GM23338 (cell line): ENCODE measurements at regions not wholly inside any gene's neighbourhood (a gene's known extent, or its start where the extent isn't known, plus 50 kb on each side); places are given as distances from the start of the nearest gene placed in this dataset.

Source experiments
- ATAC-seq: fragments of 200-7000 bp; cut with Tn5 transposase; 3 replicates; pipeline ENCODE4 v1.9.1; 2020
- DNase-seq: peaks from one replicate; pipeline ENCODE4 v3.0.0-alpha.2; 2015; ENCODE audit warnings: low spot score
- H2AFZ ChIP-seq: fragments of 200-600 bp; sonication (generic); 2 replicates; pipeline ENCODE4 v1.8.0; 2016; ENCODE audit warnings: antibody characterized with exemption, mild to moderate bottlenecking, moderate library complexity
- H3F3A ChIP-seq: fragments of 200-600 bp; sonication (generic); replicated peaks from 2 replicates; pipeline ENCODE4 v1.8.0; 2017; ENCODE audit warnings: antibody characterized with exemption, mixed run types, low read depth
- H3K27ac ChIP-seq: fragments of 200-600 bp; sonication (generic); 2 replicates; pipeline ENCODE4 v1.6.1; 2016; ENCODE audit warnings: low read depth
- H3K27me3 ChIP-seq: fragments of 200-600 bp; sonication (generic); 2 replicates; pipeline ENCODE4 v1.8.0; 2016; ENCODE audit warnings: mild to moderate bottlenecking, mixed run types, moderate library complexity; ENCODE audit not compliant: insufficient read depth
- H3K36me3 ChIP-seq: fragments of 200-600 bp; sonication (generic); 2 replicates; pipeline ENCODE4 v1.8.0; 2016; ENCODE audit warnings: mild to moderate bottlenecking; ENCODE audit not compliant: insufficient read depth
- H3K4me1 ChIP-seq: fragments of 200-600 bp; sonication (generic); 2 replicates; pipeline ENCODE4 v1.8.0; 2016; ENCODE audit warnings: mild to moderate bottlenecking, moderate library complexity; ENCODE audit not compliant: insufficient read depth
- H3K4me2 ChIP-seq: fragments of 200-600 bp; sonication (generic); 2 replicates; pipeline ENCODE4 v1.7.1; 2017; ENCODE audit warnings: mixed run types
- H3K4me3 ChIP-seq: fragments of 200-600 bp; sonication (generic); 2 replicates; pipeline ENCODE4 v1.6.1; 2016; ENCODE audit warnings: mixed run types
- H3K79me2 ChIP-seq: fragments of 200-600 bp; sonication (generic); replicated peaks from 2 replicates; pipeline ENCODE4 v1.8.0; 2017; ENCODE audit warnings: mild to moderate bottlenecking; ENCODE audit not compliant: insufficient read depth
- H3K9me2 ChIP-seq: fragments of 200-600 bp; sonication (generic); 2 replicates; pipeline ENCODE4 v1.8.0; 2017; ENCODE audit not compliant: insufficient read depth
- H4K20me1 ChIP-seq: fragments of 200-600 bp; sonication (generic); replicated peaks from 2 replicates; pipeline ENCODE4 v1.8.0; 2017; ENCODE audit warnings: mild to moderate bottlenecking; ENCODE audit not compliant: insufficient read depth
- H3K27ac Mint-ChIP-seq: 2 replicates; pipeline ENCODE4 v1.8.0; 2020; ENCODE audit warnings: inconsistent platforms, mild to moderate bottlenecking, moderate library complexity, mixed read lengths
- H3K27me3 Mint-ChIP-seq: 3 replicates; pipeline ENCODE4 v1.8.0; 2022; ENCODE audit warnings: low read depth, mild to moderate bottlenecking, moderate library complexity, mixed read lengths, inconsistent platforms; ENCODE audit not compliant: insufficient read depth, poor library complexity
- H3K36me3 Mint-ChIP-seq: 3 replicates; pipeline ENCODE4 v1.8.0; 2021; ENCODE audit warnings: low read depth, mild to moderate bottlenecking, inconsistent platforms, moderate library complexity, mixed read lengths
- H3K4me1 Mint-ChIP-seq: 3 replicates; pipeline ENCODE4 v1.8.0; 2020; ENCODE audit warnings: mild to moderate bottlenecking, inconsistent platforms, mixed read lengths
- H3K4me3 Mint-ChIP-seq: 3 replicates; pipeline ENCODE4 v1.8.0; 2021; ENCODE audit warnings: moderate library complexity, mild to moderate bottlenecking, inconsistent platforms, mixed read lengths
- H3K9me3 Mint-ChIP-seq: 3 replicates; pipeline ENCODE4 v1.8.0; 2020; ENCODE audit warnings: moderate library complexity, mild to moderate bottlenecking, inconsistent platforms, mixed read lengths
- CREB1 ChIP-seq: fragments of 250-450 bp; sonication (Bioruptor Pico); IDR thresholded peaks from 2 replicates; pipeline ENCODE4 v1.5.0; 2020; ENCODE audit warnings: low read depth, mild to moderate bottlenecking, moderate library complexity
- EZH2 ChIP-seq: fragments of 200-600 bp; sonication (generic); IDR thresholded peaks from one replicate; pipeline ENCODE4 v1.8.0; 2017; ENCODE audit warnings: antibody characterized with exemption, mild to moderate bottlenecking, low read depth; ENCODE audit not compliant: unreplicated experiment
- EZH2phosphoT487 ChIP-seq: fragments of 200-600 bp; sonication (generic); IDR thresholded peaks from one replicate; pipeline ENCODE4 v1.8.1; 2018; ENCODE audit warnings: antibody characterized with exemption; ENCODE audit not compliant: unreplicated experiment
- JUNB ChIP-seq: IDR thresholded peaks from one replicate; pipeline ENCODE4 v1.6.1; 2016; ENCODE audit warnings: antibody characterized with exemption; ENCODE audit not compliant: unreplicated experiment
- NANOG ChIP-seq: IDR thresholded peaks from 2 replicates; pipeline ENCODE4 v1.6.1; 2016; ENCODE audit warnings: antibody characterized with exemption, borderline replicate concordance
- POLR2AphosphoS5 ChIP-seq: IDR thresholded peaks from 2 replicates; pipeline ENCODE4 v1.6.1; 2016; ENCODE audit warnings: antibody characterized with exemption, low read depth
- STAT1 ChIP-seq: IDR thresholded peaks from one replicate; pipeline ENCODE4 v1.6.1; 2016; ENCODE audit warnings: antibody characterized with exemption; ENCODE audit not compliant: unreplicated experiment
- ZNF114 ChIP-seq: fragments of 250-450 bp; sonication (Bioruptor Pico); IDR thresholded peaks from 2 replicates; pipeline ENCODE4 v1.5.0; 2020; ENCODE audit warnings: mild to moderate bottlenecking, moderate library complexity
- ZNF331 ChIP-seq: fragments of 250-450 bp; sonication (Bioruptor Pico); IDR thresholded peaks from 2 replicates; pipeline ENCODE4 v1.5.0; 2020; ENCODE audit warnings: low read depth, mild to moderate bottlenecking, moderate library complexity
- TF ChIP-seq, protein P1 (sequence below), 2 experiments: fragments of 200-600 bp in 1 of 2; sonication (generic) in 1 of 2; conservative IDR thresholded peaks; 2 replicates each; pipeline versions ENCODE4 v1.5.1 to v1.6.1; 2016 to 2017; ENCODE audit warnings: antibody characterized with exemption in 2 of 2, low read depth in 2 of 2, mild to moderate bottlenecking in 2 of 2, moderate library complexity in 1 of 2
- TF ChIP-seq, protein P2 (sequence below): IDR thresholded peaks from 2 replicates; pipeline ENCODE4 v1.6.1; 2016; ENCODE audit warnings: antibody characterized with exemption
- TF ChIP-seq, protein P3 (sequence below): fragments of 250-450 bp; sonication (Bioruptor Pico); IDR thresholded peaks from 2 replicates; pipeline ENCODE4 v1.5.0; 2020; ENCODE audit warnings: mild to moderate bottlenecking, moderate library complexity

DNA sequence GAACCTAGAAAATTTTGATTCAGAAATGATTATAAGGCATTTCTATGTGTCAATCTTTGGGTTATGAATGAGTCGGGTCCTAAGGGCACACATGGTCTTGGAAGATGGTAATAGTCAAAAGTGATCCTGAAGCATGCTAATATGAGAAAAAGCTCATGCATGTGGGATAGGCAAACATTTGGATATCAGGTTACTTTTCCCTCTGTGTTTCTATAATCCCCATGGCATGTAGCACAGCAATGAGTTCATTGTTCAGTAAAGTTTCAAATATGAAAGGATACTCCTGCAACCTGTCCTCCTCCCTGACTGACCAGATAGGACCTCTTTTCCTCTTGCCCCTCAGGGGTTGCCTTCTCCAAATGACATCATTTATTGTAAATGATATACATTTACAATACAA, 249.9 kb upstream of the MON1B start (continued):
- TF ChIP-seq, protein P1, sequence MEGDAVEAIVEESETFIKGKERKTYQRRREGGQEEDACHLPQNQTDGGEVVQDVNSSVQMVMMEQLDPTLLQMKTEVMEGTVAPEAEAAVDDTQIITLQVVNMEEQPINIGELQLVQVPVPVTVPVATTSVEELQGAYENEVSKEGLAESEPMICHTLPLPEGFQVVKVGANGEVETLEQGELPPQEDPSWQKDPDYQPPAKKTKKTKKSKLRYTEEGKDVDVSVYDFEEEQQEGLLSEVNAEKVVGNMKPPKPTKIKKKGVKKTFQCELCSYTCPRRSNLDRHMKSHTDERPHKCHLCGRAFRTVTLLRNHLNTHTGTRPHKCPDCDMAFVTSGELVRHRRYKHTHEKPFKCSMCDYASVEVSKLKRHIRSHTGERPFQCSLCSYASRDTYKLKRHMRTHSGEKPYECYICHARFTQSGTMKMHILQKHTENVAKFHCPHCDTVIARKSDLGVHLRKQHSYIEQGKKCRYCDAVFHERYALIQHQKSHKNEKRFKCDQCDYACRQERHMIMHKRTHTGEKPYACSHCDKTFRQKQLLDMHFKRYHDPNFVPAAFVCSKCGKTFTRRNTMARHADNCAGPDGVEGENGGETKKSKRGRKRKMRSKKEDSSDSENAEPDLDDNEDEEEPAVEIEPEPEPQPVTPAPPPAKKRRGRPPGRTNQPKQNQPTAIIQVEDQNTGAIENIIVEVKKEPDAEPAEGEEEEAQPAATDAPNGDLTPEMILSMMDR (conservative IDR thresholded peaks at IDR 0.05; ENCODE audit: low read depth in 2 of 2) = no peak
- no peak for TF ChIP-seq CREB1
- TF ChIP-seq POLR2AphosphoS5 = no peak
- TF ChIP-seq EZH2phosphoT487 = no peak
- TF ChIP-seq NANOG = no peak
- TF ChIP-seq JUNB = no peak

DNA sequence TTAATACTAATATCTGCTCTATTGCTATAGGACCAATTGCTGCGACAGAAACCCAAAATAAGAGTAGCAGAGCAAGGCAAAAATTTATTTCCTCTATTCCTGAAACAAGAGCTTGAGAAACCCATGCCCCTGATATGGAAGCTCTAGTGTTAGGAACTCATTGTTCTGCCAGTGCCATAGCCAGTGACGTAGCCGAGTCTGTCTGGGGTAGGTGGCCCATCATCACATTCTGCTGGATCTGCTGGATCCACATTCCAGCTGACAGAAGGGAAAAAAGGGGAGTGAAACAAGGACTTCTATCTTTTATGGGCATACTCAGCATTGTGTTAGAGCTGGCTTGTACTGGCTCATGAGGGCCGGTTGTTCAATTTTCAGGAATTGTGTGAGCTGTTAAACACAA, 248.9 kb upstream of the MON1B start:
- no peak overlapping the region for H3K27ac Mint-ChIP-seq
- H3F3A ChIP-seq = no peaks in the 10 kb centered on the region
- no peak overlapping the region for H3K4me2 ChIP-seq
- H3K4me3 ChIP-seq = no peak overlapping the region
- no peak overlapping the region for H3K27ac ChIP-seq
- H3K36me3 Mint-ChIP-seq = no peaks in the 10 kb centered on the region; the same call in 2 of the 3 replicates
- peaks cover 4% of the 10 kb centered on the region; the same call in 2 of the 3 replicates for H3K4me1 Mint-ChIP-seq
- H3K9me3 Mint-ChIP-seq = peaks cover 51% of the 10 kb centered on the region
- no peaks in the 10 kb centered on the region for H3K79me2 ChIP-seq
- H3K27me3 Mint-ChIP-seq = peaks cover 6% of the 10 kb centered on the region
- H3K4me1 ChIP-seq = no peaks in the 10 kb centered on the region
- no peaks in the 10 kb centered on the region for H3K36me3 ChIP-seq
- no peaks in the 10 kb centered on the region for H3K9me2 ChIP-seq
- no peaks in the 10 kb centered on the region for H4K20me1 ChIP-seq
- ATAC-seq (no peak), DNase-seq (no peak)
- no peaks in the 10 kb centered on the region for H3K27me3 ChIP-seq
- H3K4me3 Mint-ChIP-seq = no peak overlapping the region
- no peak overlapping the region for H2AFZ ChIP-seq
- TF ChIP-seq JUNB = no peak
- no peak for TF ChIP-seq POLR2AphosphoS5
- no peak for TF ChIP-seq STAT1
- TF ChIP-seq NANOG = no peak
- TF ChIP-seq EZH2phosphoT487 = no peak
- TF ChIP-seq, protein P1 (conservative IDR thresholded peaks at IDR 0.05; ENCODE audit: low read depth in 2 of 2) = no peak
- TF ChIP-seq, protein P2, sequence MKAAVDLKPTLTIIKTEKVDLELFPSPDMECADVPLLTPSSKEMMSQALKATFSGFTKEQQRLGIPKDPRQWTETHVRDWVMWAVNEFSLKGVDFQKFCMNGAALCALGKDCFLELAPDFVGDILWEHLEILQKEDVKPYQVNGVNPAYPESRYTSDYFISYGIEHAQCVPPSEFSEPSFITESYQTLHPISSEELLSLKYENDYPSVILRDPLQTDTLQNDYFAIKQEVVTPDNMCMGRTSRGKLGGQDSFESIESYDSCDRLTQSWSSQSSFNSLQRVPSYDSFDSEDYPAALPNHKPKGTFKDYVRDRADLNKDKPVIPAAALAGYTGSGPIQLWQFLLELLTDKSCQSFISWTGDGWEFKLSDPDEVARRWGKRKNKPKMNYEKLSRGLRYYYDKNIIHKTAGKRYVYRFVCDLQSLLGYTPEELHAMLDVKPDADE = no peak
- no peak for TF ChIP-seq ZNF331
- TF ChIP-seq ZNF114 (CRISPR knock-in tag) = no peak
- no peak for TF ChIP-seq EZH2
- no peak for TF ChIP-seq CREB1
- TF ChIP-seq, protein P3, sequence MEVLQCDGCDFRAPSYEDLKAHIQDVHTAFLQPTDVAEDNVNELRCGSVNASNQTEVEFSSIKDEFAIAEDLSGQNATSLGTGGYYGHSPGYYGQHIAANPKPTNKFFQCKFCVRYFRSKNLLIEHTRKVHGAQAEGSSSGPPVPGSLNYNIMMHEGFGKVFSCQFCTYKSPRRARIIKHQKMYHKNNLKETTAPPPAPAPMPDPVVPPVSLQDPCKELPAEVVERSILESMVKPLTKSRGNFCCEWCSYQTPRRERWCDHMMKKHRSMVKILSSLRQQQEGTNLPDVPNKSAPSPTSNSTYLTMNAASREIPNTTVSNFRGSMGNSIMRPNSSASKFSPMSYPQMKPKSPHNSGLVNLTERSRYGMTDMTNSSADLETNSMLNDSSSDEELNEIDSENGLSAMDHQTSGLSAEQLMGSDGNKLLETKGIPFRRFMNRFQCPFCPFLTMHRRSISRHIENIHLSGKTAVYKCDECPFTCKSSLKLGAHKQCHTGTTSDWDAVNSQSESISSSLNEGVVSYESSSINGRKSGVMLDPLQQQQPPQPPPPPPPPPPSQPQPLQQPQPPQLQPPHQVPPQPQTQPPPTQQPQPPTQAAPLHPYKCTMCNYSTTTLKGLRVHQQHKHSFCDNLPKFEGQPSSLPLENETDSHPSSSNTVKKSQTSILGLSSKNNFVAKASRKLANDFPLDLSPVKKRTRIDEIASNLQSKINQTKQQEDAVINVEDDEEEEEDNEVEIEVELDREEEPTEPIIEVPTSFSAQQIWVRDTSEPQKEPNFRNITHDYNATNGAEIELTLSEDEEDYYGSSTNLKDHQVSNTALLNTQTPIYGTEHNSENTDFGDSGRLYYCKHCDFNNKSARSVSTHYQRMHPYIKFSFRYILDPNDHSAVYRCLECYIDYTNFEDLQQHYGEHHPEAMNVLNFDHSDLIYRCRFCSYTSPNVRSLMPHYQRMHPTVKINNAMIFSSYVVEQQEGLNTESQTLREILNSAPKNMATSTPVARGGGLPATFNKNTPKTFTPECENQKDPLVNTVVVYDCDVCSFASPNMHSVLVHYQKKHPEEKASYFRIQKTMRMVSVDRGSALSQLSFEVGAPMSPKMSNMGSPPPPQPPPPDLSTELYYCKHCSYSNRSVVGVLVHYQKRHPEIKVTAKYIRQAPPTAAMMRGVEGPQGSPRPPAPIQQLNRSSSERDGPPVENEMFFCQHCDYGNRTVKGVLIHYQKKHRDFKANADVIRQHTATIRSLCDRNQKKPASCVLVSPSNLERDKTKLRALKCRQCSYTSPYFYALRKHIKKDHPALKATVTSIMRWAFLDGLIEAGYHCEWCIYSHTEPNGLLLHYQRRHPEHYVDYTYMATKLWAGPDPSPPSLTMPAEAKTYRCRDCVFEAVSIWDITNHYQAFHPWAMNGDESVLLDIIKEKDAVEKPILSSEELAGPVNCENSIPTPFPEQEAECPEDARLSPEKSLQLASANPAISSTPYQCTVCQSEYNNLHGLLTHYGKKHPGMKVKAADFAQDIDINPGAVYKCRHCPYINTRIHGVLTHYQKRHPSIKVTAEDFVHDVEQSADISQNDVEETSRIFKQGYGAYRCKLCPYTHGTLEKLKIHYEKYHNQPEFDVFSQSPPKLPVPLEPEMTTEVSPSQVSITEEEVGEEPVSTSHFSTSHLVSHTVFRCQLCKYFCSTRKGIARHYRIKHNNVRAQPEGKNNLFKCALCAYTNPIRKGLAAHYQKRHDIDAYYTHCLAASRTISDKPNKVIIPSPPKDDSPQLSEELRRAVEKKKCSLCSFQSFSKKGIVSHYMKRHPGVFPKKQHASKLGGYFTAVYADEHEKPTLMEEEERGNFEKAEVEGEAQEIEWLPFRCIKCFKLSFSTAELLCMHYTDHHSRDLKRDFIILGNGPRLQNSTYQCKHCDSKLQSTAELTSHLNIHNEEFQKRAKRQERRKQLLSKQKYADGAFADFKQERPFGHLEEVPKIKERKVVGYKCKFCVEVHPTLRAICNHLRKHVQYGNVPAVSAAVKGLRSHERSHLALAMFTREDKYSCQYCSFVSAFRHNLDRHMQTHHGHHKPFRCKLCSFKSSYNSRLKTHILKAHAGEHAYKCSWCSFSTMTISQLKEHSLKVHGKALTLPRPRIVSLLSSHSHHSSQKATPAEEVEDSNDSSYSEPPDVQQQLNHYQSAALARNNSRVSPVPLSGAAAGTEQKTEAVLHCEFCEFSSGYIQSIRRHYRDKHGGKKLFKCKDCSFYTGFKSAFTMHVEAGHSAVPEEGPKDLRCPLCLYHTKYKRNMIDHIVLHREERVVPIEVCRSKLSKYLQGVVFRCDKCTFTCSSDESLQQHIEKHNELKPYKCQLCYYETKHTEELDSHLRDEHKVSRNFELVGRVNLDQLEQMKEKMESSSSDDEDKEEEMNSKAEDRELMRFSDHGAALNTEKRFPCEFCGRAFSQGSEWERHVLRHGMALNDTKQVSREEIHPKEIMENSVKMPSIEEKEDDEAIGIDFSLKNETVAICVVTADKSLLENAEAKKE (CRISPR knock-in tag) = no peak
